Activated CD4-positive, alpha-beta T cell treated with anti-CD3 and anti-CD28 coated beads, Interleukin-2, amount 10 ng/mL, durations not matched to agents 24 days and 14 days (primary cell): ENCODE measurements at regions not wholly inside any gene's neighbourhood (a gene's known extent, or its start where the extent isn't known, plus 50 kb on each side); places are given as distances from the start of the nearest gene placed in this dataset.

Experiments used
- DNase-seq: peaks from one replicate; pipeline ENCODE4 v3.0.0; 2022
- H3K27ac Mint-ChIP-seq: one replicate; pipeline ENCODE4 v1.8.0; 2022; ENCODE audit warnings: mild to moderate bottlenecking, mixed read lengths
- H3K27me3 Mint-ChIP-seq: one replicate; pipeline ENCODE4 v1.8.0; 2022; ENCODE audit warnings: mixed read lengths
- H3K36me3 Mint-ChIP-seq: one replicate; pipeline ENCODE4 v1.8.0; 2022; ENCODE audit warnings: low read depth, mild to moderate bottlenecking, mixed read lengths
- H3K4me1 Mint-ChIP-seq: one replicate; pipeline ENCODE4 v1.8.0; 2021; ENCODE audit warnings: mixed read lengths
- H3K4me3 Mint-ChIP-seq: one replicate; pipeline ENCODE4 v1.8.0; 2022; ENCODE audit warnings: mild to moderate bottlenecking, moderate library complexity, mixed read lengths
- H3K9me3 Mint-ChIP-seq: one replicate; pipeline ENCODE4 v1.8.0; 2021; ENCODE audit warnings: mixed read lengths
- intact Hi-C: fragments of 100-400 bp; cut with micrococcal nuclease; formaldehyde crosslinking; loops from one replicate; pipeline ENCODE4 v1.15.1; 2023

GRCh38 chr13:48761256-48761655 lies 107.5 kb downstream of the CYSLTR2 start:
- Mint-ChIP-seq H3K4me1 (no peaks in the 10 kb centered on the region), H3K4me3 (no peak overlapping the region), H3K36me3 (peaks cover 3% of the 10 kb centered on the region), H3K27me3 (peaks cover 24% of the 10 kb centered on the region), H3K27ac (no peak overlapping the region), H3K9me3 (peaks cover 21% of the 10 kb centered on the region)
- intact Hi-C loops: no loop called here
- no peak for DNase-seq

- H3K27me3 Mint-ChIP-seq: peaks cover 26% of the 10 kb centered on the region
- intact Hi-C loops: loop anchor here (1.0 to 5.0 kb wide), 4 partner anchors 37 to 642 kb away; no protein-coding TSS in a partner anchor
- H3K4me3 Mint-ChIP-seq: no peak overlapping the region
Observed at GRCh38 chr13:48769107-48769704, 115.5 kb downstream of the CYSLTR2 start.

GRCh38 chr13:48770372-48770771 lies 116.6 kb downstream of the CYSLTR2 start:
- intact Hi-C loops: no loop called here
- DNase-seq: no peak
- Mint-ChIP-seq H3K27me3 (peaks cover 29% of the 10 kb centered on the region), H3K9me3 (peaks cover 9% of the 10 kb centered on the region), H3K27ac (no peak overlapping the region), H3K36me3 (peaks cover 1% of the 10 kb centered on the region), H3K4me1 (peaks cover 11% of the 10 kb centered on the region), H3K4me3 (no peak overlapping the region)

More at GRCh38 chr13:48769107-48769704, 115.5 kb downstream of the CYSLTR2 start:
- H3K4me1 Mint-ChIP-seq: peaks cover 11% of the 10 kb centered on the region
- H3K9me3 Mint-ChIP-seq: peaks cover 15% of the 10 kb centered on the region
- peaks cover 5% of the 10 kb centered on the region for H3K36me3 Mint-ChIP-seq
- DNase-seq: peak; percentile 96
- H3K27ac Mint-ChIP-seq: no peak overlapping the region

GRCh38 chr13:48772908-48773307 lies 119.2 kb downstream of the CYSLTR2 start:
- Mint-ChIP-seq H3K9me3 (no peaks in the 10 kb centered on the region), H3K36me3 (no peaks in the 10 kb centered on the region), H3K4me1 (peaks cover 11% of the 10 kb centered on the region), H3K27me3 (peaks cover 18% of the 10 kb centered on the region), H3K4me3 (no peak overlapping the region), H3K27ac (no peak overlapping the region)
- intact Hi-C loops: no loop called here
- no peak for DNase-seq

- no peak overlapping the region for H3K4me3 Mint-ChIP-seq
- H3K9me3 Mint-ChIP-seq: no peaks in the 10 kb centered on the region
- peaks cover 11% of the 10 kb centered on the region for H3K4me1 Mint-ChIP-seq
- peaks cover 16% of the 10 kb centered on the region for H3K27me3 Mint-ChIP-seq
- H3K27ac Mint-ChIP-seq: no peak overlapping the region
- intact Hi-C loops: no loop called here
- H3K36me3 Mint-ChIP-seq: no peaks in the 10 kb centered on the region
- DNase-seq: no peak
Observed at GRCh38 chr13:48773531-48774275, 120.0 kb downstream of the CYSLTR2 start.

- DNase-seq: no peak
- H3K9me3 Mint-ChIP-seq: peaks cover 9% of the 10 kb centered on the region
- intact Hi-C loops: no loop called here
- no peak overlapping the region for H3K4me3 Mint-ChIP-seq
- H3K27me3 Mint-ChIP-seq: peaks cover 13% of the 10 kb centered on the region
- H3K4me1 Mint-ChIP-seq: no peaks in the 10 kb centered on the region
- H3K36me3 Mint-ChIP-seq: no peaks in the 10 kb centered on the region
- H3K27ac Mint-ChIP-seq: no peak overlapping the region
Observed at GRCh38 chr13:48775285-48775684, 121.6 kb downstream of the CYSLTR2 start.

GRCh38 chr13:48775804-48776203 lies 122.1 kb downstream of the CYSLTR2 start:
- peaks cover 10% of the 10 kb centered on the region for H3K9me3 Mint-ChIP-seq
- H3K4me3 Mint-ChIP-seq: no peak overlapping the region
- H3K36me3 Mint-ChIP-seq: no peaks in the 10 kb centered on the region
- H3K27ac Mint-ChIP-seq: no peak overlapping the region
- no peaks in the 10 kb centered on the region for H3K4me1 Mint-ChIP-seq
- peaks cover 14% of the 10 kb centered on the region for H3K27me3 Mint-ChIP-seq
- intact Hi-C loops: no loop called here
- DNase-seq: no peak

GRCh38 chr13:48776401-48776800 lies 122.7 kb downstream of the CYSLTR2 start:
- Mint-ChIP-seq H3K36me3 (no peaks in the 10 kb centered on the region), H3K27me3 (peaks cover 14% of the 10 kb centered on the region), H3K9me3 (peaks cover 10% of the 10 kb centered on the region), H3K4me3 (no peak overlapping the region), H3K27ac (no peak overlapping the region), H3K4me1 (no peaks in the 10 kb centered on the region)
- intact Hi-C loops: no loop called here
- DNase-seq: no peak

GRCh38 chr13:48778610-48779009 lies 124.9 kb downstream of the CYSLTR2 start:
- no peak for DNase-seq
- no peaks in the 10 kb centered on the region for H3K4me1 Mint-ChIP-seq
- H3K4me3 Mint-ChIP-seq: no peak overlapping the region
- H3K9me3 Mint-ChIP-seq: peaks cover 13% of the 10 kb centered on the region
- intact Hi-C loops: no loop called here
- H3K27me3 Mint-ChIP-seq: peaks cover 14% of the 10 kb centered on the region
- H3K36me3 Mint-ChIP-seq: no peaks in the 10 kb centered on the region
- no peak overlapping the region for H3K27ac Mint-ChIP-seq

- Mint-ChIP-seq H3K4me1 (no peaks in the 10 kb centered on the region), H3K36me3 (no peaks in the 10 kb centered on the region), H3K4me3 (no peak overlapping the region), H3K9me3 (peaks cover 13% of the 10 kb centered on the region), H3K27ac (no peak overlapping the region), H3K27me3 (peaks cover 6% of the 10 kb centered on the region)
- intact Hi-C loops: no loop called here
- no peak for DNase-seq
Observed at GRCh38 chr13:48780713-48781341, 127.1 kb downstream of the CYSLTR2 start.

GRCh38 chr13:48782429-48782840 lies 128.7 kb downstream of the CYSLTR2 start:
- H3K9me3 Mint-ChIP-seq: peaks cover 13% of the 10 kb centered on the region
- intact Hi-C loops: no loop called here
- no peak overlapping the region for H3K27ac Mint-ChIP-seq
- H3K36me3 Mint-ChIP-seq: no peaks in the 10 kb centered on the region
- H3K4me3 Mint-ChIP-seq: no peak overlapping the region
- peaks cover 6% of the 10 kb centered on the region for H3K27me3 Mint-ChIP-seq
- H3K4me1 Mint-ChIP-seq: no peaks in the 10 kb centered on the region
- no peak for DNase-seq

GRCh38 chr13:48783181-48783630 lies 129.5 kb downstream of the CYSLTR2 start:
- Mint-ChIP-seq H3K27me3 (peaks cover 5% of the 10 kb centered on the region), H3K36me3 (no peaks in the 10 kb centered on the region), H3K4me1 (no peaks in the 10 kb centered on the region), H3K4me3 (no peak overlapping the region), H3K27ac (no peak overlapping the region), H3K9me3 (peaks cover 13% of the 10 kb centered on the region)
- intact Hi-C loops: no loop called here
- DNase-seq: no peak

GRCh38 chr13:48783695-48784230 lies 130.0 kb downstream of the CYSLTR2 start:
- H3K36me3 Mint-ChIP-seq: no peaks in the 10 kb centered on the region
- H3K27ac Mint-ChIP-seq: no peak overlapping the region
- no peak overlapping the region for H3K4me3 Mint-ChIP-seq
- H3K9me3 Mint-ChIP-seq: peaks cover 13% of the 10 kb centered on the region
- peaks cover 4% of the 10 kb centered on the region for H3K27me3 Mint-ChIP-seq
- intact Hi-C loops: no loop called here
- no peaks in the 10 kb centered on the region for H3K4me1 Mint-ChIP-seq
- DNase-seq: no peak
